GM21390 (cell line): ENCODE measurements at regions not wholly inside any gene's neighbourhood (a gene's known extent, or its start where the extent isn't known, plus 50 kb on each side); places are given as distances from the start of the nearest gene placed in this dataset.

Experiments used
- ATAC-seq: cut with Tn5 transposase; IDR thresholded peaks from one replicate; pipeline ENCODE4 v1.9.1; 2021; ENCODE audit not compliant: unreplicated experiment

GRCh38 chr5:4212981-4213819 lies 617.6 kb downstream of the IRX1 start:
- ATAC-seq = no peak

GRCh38 chr5:4215143-4215542 lies 619.5 kb downstream of the IRX1 start:
- no peak for ATAC-seq

- ATAC-seq = no peak
Measured at GRCh38 chr5:4216142-4216541, 620.5 kb downstream of the IRX1 start.

GRCh38 chr5:4220016-4220415 lies 624.4 kb downstream of the IRX1 start:
- no peak for ATAC-seq

- ATAC-seq = no peak
Measured at GRCh38 chr5:4221048-4221447, 625.4 kb downstream of the IRX1 start.

GRCh38 chr5:4222147-4222546 lies 626.5 kb downstream of the IRX1 start:
- ATAC-seq = no peak

- ATAC-seq = no peak
Measured at GRCh38 chr5:4222821-4223220, 627.2 kb downstream of the IRX1 start.

- no peak for ATAC-seq
Measured at GRCh38 chr5:4225741-4226140, 630.1 kb downstream of the IRX1 start.

GRCh38 chr5:4226565-4226964 lies 630.9 kb downstream of the IRX1 start:
- no peak for ATAC-seq

- no peak for ATAC-seq
Measured at GRCh38 chr5:4228708-4229107, 633.1 kb downstream of the IRX1 start.

- ATAC-seq = no peak
Measured at GRCh38 chr5:4229414-4230292, 634.0 kb downstream of the IRX1 start.

GRCh38 chr5:4230471-4230785 lies 634.8 kb downstream of the IRX1 start:
- ATAC-seq = no peak

GRCh38 chr5:4230786-4231641 lies 635.4 kb downstream of the IRX1 start:
- no peak for ATAC-seq

- ATAC-seq = no peak
Measured at GRCh38 chr5:4232084-4232483, 636.5 kb downstream of the IRX1 start.

GRCh38 chr5:4233671-4234070 lies 638.0 kb downstream of the IRX1 start:
- ATAC-seq = no peak

- no peak for ATAC-seq
Measured at GRCh38 chr5:4243479-4244264, 648.0 kb downstream of the IRX1 start.

- no peak for ATAC-seq
Measured at GRCh38 chr5:4244306-4244705, 648.7 kb downstream of the IRX1 start.

GRCh38 chr5:4245076-4245475 lies 649.4 kb downstream of the IRX1 start:
- no peak for ATAC-seq

- ATAC-seq = no peak
Measured at GRCh38 chr5:4245511-4245910, 649.9 kb downstream of the IRX1 start.

GRCh38 chr5:4246447-4246846 lies 650.8 kb downstream of the IRX1 start:
- no peak for ATAC-seq

- no peak for ATAC-seq
Measured at GRCh38 chr5:4250254-4250653, 654.6 kb downstream of the IRX1 start.
